Panc1 (cell line): ENCODE measurements at regions not wholly inside any gene's neighbourhood (a gene's known extent, or its start where the extent isn't known, plus 50 kb on each side); places are given as distances from the start of the nearest gene placed in this dataset.

Experiments
- ATAC-seq: fragments of 200-7000 bp; cut with Tn5 transposase; 2 replicates; pipeline ENCODE4 v1.9.1; 2020; ENCODE audit warnings: mild to moderate bottlenecking, moderate library complexity
- BruUV-seq: library from RNA; stranded (reverse); fragments of 400-500 nt; replicated peaks from 2 replicates; lab custom pipeline; 2021; lab: Mats Ljungman, UMichigan
- CTCF ChIA-PET: fragments of 300-600 bp; sonication (Branson Sonifier 250); formaldehyde crosslinking; loops from one replicate; lab custom pipeline; 2022; ENCODE audit warnings: antibody characterized with exemption; lab: Charles Lee
- POLR2A ChIA-PET: fragments of 300-600 bp; sonication (Branson Sonifier 250); formaldehyde crosslinking; loops from one replicate; lab custom pipeline; 2022; ENCODE audit warnings: antibody characterized with exemption; lab: Charles Lee
- DNase-seq: peaks from one replicate; pipeline ENCODE4 v3.0.0-alpha.2; 2010; ENCODE audit warnings: low read depth, low spot score
- H3K27ac ChIP-seq: 2 replicates; pipeline ENCODE4 v1.5.1; 2011; ENCODE audit warnings: mild to moderate bottlenecking, low read length, inconsistent platforms
- H3K27me3 ChIP-seq: fragments of 200-500 bp; sonication (Bioruptor generic); 2 replicates; pipeline ENCODE4 v1.6.0; 2014; ENCODE audit warnings: low read length, inconsistent platforms; ENCODE audit not compliant: control insufficient read depth, insufficient read depth
- H3K36me3 ChIP-seq: fragments of 200-500 bp; sonication (Bioruptor generic); 2 replicates; pipeline ENCODE4 v1.5.1; 2014; ENCODE audit warnings: inconsistent platforms, mild to moderate bottlenecking, low read length, moderate library complexity; ENCODE audit not compliant: control insufficient read depth, insufficient read depth
- H3K4me1 ChIP-seq: 2 replicates; pipeline ENCODE4 v1.5.1; 2011; ENCODE audit warnings: inconsistent platforms, mild to moderate bottlenecking, low read length, moderate library complexity; ENCODE audit not compliant: control insufficient read depth, insufficient read depth
- H3K4me3 ChIP-seq, 2 experiments: 2 replicates each; pipeline ENCODE4 v1.5.1; 2011 to 2012; ENCODE audit warnings: low read depth in 2 of 2, low read length in 2 of 2, mild to moderate bottlenecking in 2 of 2, inconsistent platforms in 1 of 2, moderate library complexity in 1 of 2
- H3K9me3 ChIP-seq: fragments of 200-500 bp; sonication (Bioruptor generic); 2 replicates; pipeline ENCODE4 v1.5.1; 2014; ENCODE audit warnings: low read depth, mild to moderate bottlenecking, inconsistent platforms, low read length, moderate library complexity; ENCODE audit not compliant: control insufficient read depth, insufficient read depth
- CTCF ChIP-seq: fragments of 450-650 bp; IDR thresholded peaks from 2 replicates; pipeline ENCODE4 v1.5.1; 2017; ENCODE audit warnings: mild to moderate bottlenecking
- POLR2AphosphoS5 ChIP-seq: IDR thresholded peaks from 2 replicates; pipeline ENCODE4 v1.6.1; 2012; ENCODE audit warnings: mild to moderate bottlenecking, low read depth, low read length, moderate library complexity
- REST ChIP-seq, 2 experiments: IDR thresholded peaks; 2 replicates each; pipeline ENCODE4 v1.6.1; 2011 to 2012; ENCODE audit warnings: low read depth in 2 of 2, control low read depth in 1 of 2, low read length in 1 of 2, mild to moderate bottlenecking in 1 of 2, moderate library complexity in 1 of 2; ENCODE audit not compliant: insufficient read depth in 1 of 2
- SIN3A ChIP-seq: IDR thresholded peaks from 2 replicates; pipeline ENCODE4 v1.6.1; 2012; ENCODE audit warnings: low read depth, mild to moderate bottlenecking, low read length, moderate library complexity, borderline replicate concordance; ENCODE audit not compliant: insufficient read depth
- TCF7L2 ChIP-seq: IDR thresholded peaks from 2 replicates; pipeline ENCODE4 v1.6.1; 2011; ENCODE audit warnings: mild to moderate bottlenecking, low read depth, low read length, inconsistent platforms
- in situ Hi-C: cut with HindIII; loops from 2 replicates; pipeline ENCODE4 v1.10.0; 2016; ENCODE audit warnings: low sequenced_read_pairs, low pct_unique_long_range_greater_than_20kb
- intact Hi-C: fragments of 100-400 bp; cut with micrococcal nuclease; formaldehyde crosslinking; loops from one replicate; pipeline ENCODE4 v1.10.0; 2022; ENCODE audit not compliant: unreplicated experiment

- POLR2A ChIA-PET, result interaction anchor here (0.6 to 1.9 kb wide), 2 partner anchors 61 to 209 kb away, joined by 4 to 5 read pairs; no protein-coding TSS in a partner anchor
Observed at GRCh38 chr4:123588631-123589241, 192.1 kb downstream of the SPRY1 start.

GRCh38 chr4:123589301-123589700, 192.7 kb downstream of the SPRY1 start:
- ChIA-PET CTCF (interaction anchor here (0.7 kb wide), 1 partner anchor 18 kb away, joined by 6 read pairs; no protein-coding TSS in a partner anchor), POLR2A (interaction anchor here (1.9 kb wide), 1 partner anchor 60 kb away, joined by 5 read pairs; no protein-coding TSS in a partner anchor)
- ATAC-seq (no peak), DNase-seq (no peak)
- Histone ChIP-seq H3K4me1 (peaks cover 20% of the 10 kb centered on the region), H3K27ac (peak overlapping the region; percentile 99), H3K36me3 (no peaks in the 10 kb centered on the region), H3K4me3 (no peak overlapping the region), H3K27me3 (no peaks in the 10 kb centered on the region), H3K9me3 (no peaks in the 10 kb centered on the region; the same call in 1 of the 2 replicates)
- TF ChIP-seq REST (IDR thresholded peaks at IDR 0.05; ENCODE audit: insufficient read depth in 1 of 2, low read depth in 2 of 2, low read length in 1 of 2) (no peak), CTCF (no peak), POLR2AphosphoS5 (no peak), TCF7L2 (no peak), SIN3A (no peak)
- no TSS peak for BruUV-seq
- intact Hi-C loops, result loop anchor here (10.0 kb wide), 2 partner anchors 184 to 526 kb away; no protein-coding TSS in a partner anchor
- in situ Hi-C loops, result no loop called here

More at GRCh38 chr4:123588631-123589241, 192.1 kb downstream of the SPRY1 start:
- ATAC-seq (peak; percentile 89), DNase-seq (no peak)
- Histone ChIP-seq H3K4me3 (no peak overlapping the region), H3K4me1 (peaks cover 20% of the 10 kb centered on the region), H3K9me3 (no peaks in the 10 kb centered on the region; the same call in 1 of the 2 replicates), H3K27me3 (no peaks in the 10 kb centered on the region), H3K27ac (peak overlapping the region; percentile 99), H3K36me3 (no peaks in the 10 kb centered on the region)
- intact Hi-C loops (loop anchor here (10.0 kb wide), 2 partner anchors 184 to 526 kb away; no protein-coding TSS in a partner anchor), in situ Hi-C loops (no loop called here)
- CTCF ChIA-PET, result interaction anchor here (0.7 kb wide), 2 partner anchors 18 to 34 kb away, joined by 3 to 6 read pairs; no protein-coding TSS in a partner anchor
- BruUV-seq, result no TSS peak
- TF ChIP-seq CTCF (no peak), POLR2AphosphoS5 (no peak), REST (IDR thresholded peaks at IDR 0.05; ENCODE audit: insufficient read depth in 1 of 2, low read depth in 2 of 2, low read length in 1 of 2) (no peak)
